ENCODE measurements at regions not wholly inside any gene's neighbourhood (a gene's known extent, or its start where the extent isn't known, plus 50 kb on each side); places are given as distances from the start of the nearest gene placed in this dataset.

DNA sequence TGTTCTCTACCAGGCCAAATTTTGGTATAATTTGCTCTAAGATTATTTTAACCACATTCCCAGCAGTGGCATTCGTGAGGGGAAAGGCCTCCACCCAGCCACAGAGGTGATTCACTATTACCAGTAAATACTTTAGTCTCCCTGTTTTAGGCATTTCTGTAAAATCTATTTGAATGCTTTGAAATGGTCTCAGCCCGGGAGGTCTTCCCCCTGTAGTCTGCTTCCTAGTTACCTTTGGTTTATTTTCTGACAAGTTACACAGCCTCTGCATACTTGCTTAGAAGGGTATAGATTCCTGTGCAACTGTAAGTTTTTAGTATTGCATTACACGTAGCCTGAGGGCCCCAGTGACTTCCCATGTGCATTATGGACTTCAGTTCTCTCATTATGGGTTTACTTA is 248.7 kb downstream of the C6orf118 start:
- WGBS: 81% methylated on average over 3 of the region's 3 CpGs
- no peaks in the 10 kb centered on the region for H3K27me3 ChIP-seq
- TF ChIP-seq EP300 (IDR thresholded peaks at IDR 0.05): no peak
- TF ChIP-seq, protein P1, sequence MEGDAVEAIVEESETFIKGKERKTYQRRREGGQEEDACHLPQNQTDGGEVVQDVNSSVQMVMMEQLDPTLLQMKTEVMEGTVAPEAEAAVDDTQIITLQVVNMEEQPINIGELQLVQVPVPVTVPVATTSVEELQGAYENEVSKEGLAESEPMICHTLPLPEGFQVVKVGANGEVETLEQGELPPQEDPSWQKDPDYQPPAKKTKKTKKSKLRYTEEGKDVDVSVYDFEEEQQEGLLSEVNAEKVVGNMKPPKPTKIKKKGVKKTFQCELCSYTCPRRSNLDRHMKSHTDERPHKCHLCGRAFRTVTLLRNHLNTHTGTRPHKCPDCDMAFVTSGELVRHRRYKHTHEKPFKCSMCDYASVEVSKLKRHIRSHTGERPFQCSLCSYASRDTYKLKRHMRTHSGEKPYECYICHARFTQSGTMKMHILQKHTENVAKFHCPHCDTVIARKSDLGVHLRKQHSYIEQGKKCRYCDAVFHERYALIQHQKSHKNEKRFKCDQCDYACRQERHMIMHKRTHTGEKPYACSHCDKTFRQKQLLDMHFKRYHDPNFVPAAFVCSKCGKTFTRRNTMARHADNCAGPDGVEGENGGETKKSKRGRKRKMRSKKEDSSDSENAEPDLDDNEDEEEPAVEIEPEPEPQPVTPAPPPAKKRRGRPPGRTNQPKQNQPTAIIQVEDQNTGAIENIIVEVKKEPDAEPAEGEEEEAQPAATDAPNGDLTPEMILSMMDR (IDR thresholded peaks at IDR 0.05): no peak
- no peak for TF ChIP-seq POLR2A (IDR thresholded peaks at IDR 0.05)
- no peak for TF ChIP-seq POLR2AphosphoS5 (IDR thresholded peaks at IDR 0.05)

DNA sequence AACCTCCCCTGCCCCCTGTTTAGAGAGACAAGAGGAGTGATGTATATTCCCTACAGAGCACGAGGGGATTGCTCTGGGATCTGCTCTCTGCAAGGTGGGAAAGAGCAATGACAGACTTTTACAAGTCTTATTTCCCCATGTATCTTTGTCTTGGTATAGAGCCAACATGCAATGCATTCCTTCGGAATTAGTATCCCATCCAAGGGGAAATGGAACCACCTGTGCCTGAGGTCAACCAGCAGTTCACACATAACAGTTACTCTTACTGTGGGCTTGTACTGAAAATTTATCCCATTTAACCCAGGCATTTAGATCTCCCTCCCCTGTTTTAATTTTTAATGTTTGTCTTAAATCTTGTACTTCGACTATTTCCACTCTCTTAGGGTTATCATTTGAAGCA is 250.4 kb downstream of the C6orf118 start:
- H3K4me3 ChIP-seq: no peak overlapping the region

More for the DNA sequence above, 248.7 kb downstream of the C6orf118 start:
- H3K9me3 ChIP-seq: no peaks in the 10 kb centered on the region
- no peak for DNase-seq (ENCODE audit: low spot score in 2 of 2)
- H3K36me3 ChIP-seq: no peaks in the 10 kb centered on the region
- no peak overlapping the region for H3K4me3 ChIP-seq
- no peaks in the 10 kb centered on the region for H3K4me1 ChIP-seq
- no peak overlapping the region for H3K27ac ChIP-seq

DNA sequence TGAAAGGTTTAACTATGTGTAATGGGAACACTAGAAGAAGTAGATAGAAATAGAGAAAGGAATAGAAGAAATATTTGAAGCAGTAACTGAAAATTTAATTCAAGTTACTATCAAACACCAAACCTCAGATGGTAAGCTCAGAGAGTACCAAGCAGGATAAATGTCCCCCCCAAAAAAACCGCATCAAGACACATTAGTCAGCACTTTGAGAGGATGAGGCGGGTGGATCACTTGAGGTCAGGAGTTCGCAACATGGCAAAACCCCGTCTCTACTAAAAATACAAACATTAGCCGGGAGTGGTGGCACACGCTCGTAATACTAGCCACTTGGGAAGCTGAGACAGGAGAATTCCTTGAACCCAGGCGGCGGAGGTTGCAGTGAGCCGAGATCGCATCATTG is 253.1 kb downstream of the C6orf118 start:
- DNase-seq (ENCODE audit: low spot score in 2 of 2): no peak
- Histone ChIP-seq H3K9me3 (no peaks in the 10 kb centered on the region), H3K27me3 (no peaks in the 10 kb centered on the region), H3K27ac (no peak overlapping the region), H3K4me1 (no peaks in the 10 kb centered on the region), H3K36me3 (no peaks in the 10 kb centered on the region), H3K4me3 (no peak overlapping the region)
- WGBS: 91% methylated on average over 11 of the region's 11 CpGs
- TF ChIP-seq EP300 (IDR thresholded peaks at IDR 0.05): no peak
- no peak for TF ChIP-seq POLR2AphosphoS5 (IDR thresholded peaks at IDR 0.05)
- TF ChIP-seq, protein P1 (IDR thresholded peaks at IDR 0.05): no peak
- no peak for TF ChIP-seq POLR2A (IDR thresholded peaks at IDR 0.05)

More for the DNA sequence above, 250.4 kb downstream of the C6orf118 start:
- H3K27ac ChIP-seq: no peak overlapping the region
- 56% methylated on average over 3 of the region's 3 CpGs for WGBS
- no peaks in the 10 kb centered on the region for H3K27me3 ChIP-seq
- no peaks in the 10 kb centered on the region for H3K9me3 ChIP-seq
- TF ChIP-seq, protein P1 (IDR thresholded peaks at IDR 0.05): no peak
- TF ChIP-seq POLR2A (IDR thresholded peaks at IDR 0.05): no peak
- no peak for TF ChIP-seq EP300 (IDR thresholded peaks at IDR 0.05)
- TF ChIP-seq POLR2AphosphoS5 (IDR thresholded peaks at IDR 0.05): no peak
- no peak for DNase-seq (ENCODE audit: low spot score in 2 of 2)
- H3K36me3 ChIP-seq: no peaks in the 10 kb centered on the region
- no peaks in the 10 kb centered on the region for H3K4me1 ChIP-seq

DNA sequence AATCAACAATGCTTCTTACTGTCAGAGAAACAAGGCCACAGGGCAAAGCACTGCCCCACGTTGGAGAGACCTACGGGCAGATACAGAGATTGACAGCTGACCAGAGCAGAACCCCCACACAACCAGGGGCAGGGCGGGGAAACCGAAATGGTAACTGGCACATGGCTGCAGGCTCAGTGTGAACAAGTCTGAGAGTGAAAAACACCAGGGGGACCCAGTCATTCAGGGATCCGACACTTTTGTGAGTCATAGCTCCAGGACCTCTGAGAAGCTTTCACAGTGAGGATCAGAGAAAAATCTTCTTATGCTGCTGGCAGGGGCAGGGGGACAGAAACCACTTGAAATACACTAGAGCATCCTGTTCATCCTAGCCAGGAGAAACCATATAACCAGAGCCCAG is 254.2 kb downstream of the C6orf118 start:
- Histone ChIP-seq H3K27me3 (no peaks in the 10 kb centered on the region), H3K27ac (no peak overlapping the region), H3K36me3 (no peaks in the 10 kb centered on the region), H3K4me1 (no peaks in the 10 kb centered on the region), H3K9me3 (no peaks in the 10 kb centered on the region), H3K4me3 (no peak overlapping the region)
- no peak for DNase-seq (ENCODE audit: low spot score in 2 of 2)
- 62% methylated on average over 5 of the region's 5 CpGs for WGBS
- no peak for TF ChIP-seq POLR2AphosphoS5 (IDR thresholded peaks at IDR 0.05)
- TF ChIP-seq, protein P1 (IDR thresholded peaks at IDR 0.05): no peak
- no peak for TF ChIP-seq POLR2A (IDR thresholded peaks at IDR 0.05)
- TF ChIP-seq EP300 (IDR thresholded peaks at IDR 0.05): no peak

DNA sequence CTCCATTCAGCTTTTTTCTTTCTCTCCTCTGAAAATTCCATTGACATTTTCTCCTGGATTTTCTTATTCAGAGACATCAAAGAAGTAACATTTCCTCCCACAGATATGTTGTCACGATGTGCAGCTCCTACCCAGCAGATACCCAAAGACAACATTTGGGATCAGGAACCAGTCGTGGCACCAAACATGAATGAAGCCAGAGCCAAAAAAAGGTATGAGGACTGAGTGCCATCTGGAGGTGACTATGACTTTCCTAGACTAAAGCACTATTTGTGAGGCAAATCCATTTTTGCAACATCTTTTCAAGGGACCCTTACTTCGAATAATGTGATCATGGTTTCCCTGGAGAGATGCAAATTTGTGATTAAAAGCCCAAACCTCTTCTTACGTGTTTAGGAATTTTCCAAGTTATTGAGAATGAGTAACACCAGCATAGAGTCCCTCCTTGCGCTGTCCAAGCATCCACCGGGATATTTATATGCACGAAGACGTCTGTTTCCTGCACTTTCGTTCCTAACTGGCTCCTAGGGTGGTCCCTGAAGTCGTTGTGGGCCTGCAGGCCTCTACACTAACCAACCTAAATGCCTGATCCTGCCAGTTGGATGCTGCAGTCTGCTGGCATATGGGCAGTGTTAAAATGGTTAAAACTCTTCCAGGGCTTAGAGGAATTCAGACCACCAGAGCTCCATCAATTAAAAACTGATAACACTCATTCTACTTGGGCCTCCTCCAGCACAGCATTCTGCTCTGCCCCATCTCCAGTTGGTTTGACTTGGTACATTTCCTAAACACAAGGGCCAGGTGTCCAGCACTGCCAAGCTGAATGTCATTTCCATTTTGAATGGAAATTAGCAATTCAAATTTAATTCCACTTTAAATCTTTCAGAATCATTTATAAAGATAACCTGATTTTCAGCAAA is 256.6 kb downstream of the C6orf118 start:
- no peaks in the 10 kb centered on the region for H3K27me3 ChIP-seq
- 80% methylated on average over 10 of the region's 10 CpGs for WGBS
- DNase-seq (ENCODE audit: low spot score in 2 of 2): no peak
- TF ChIP-seq POLR2AphosphoS5 (IDR thresholded peaks at IDR 0.05): no peak
- H3K36me3 ChIP-seq: no peaks in the 10 kb centered on the region
- H3K4me3 ChIP-seq: no peak overlapping the region
- no peak overlapping the region for H3K27ac ChIP-seq
- no peaks in the 10 kb centered on the region for H3K4me1 ChIP-seq
- H3K9me3 ChIP-seq: no peaks in the 10 kb centered on the region
